Mesothelial cell of epicardium (in vitro differentiated cells): ENCODE measurements at regions not wholly inside any gene's neighbourhood (a gene's known extent, or its start where the extent isn't known, plus 50 kb on each side); places are given as distances from the start of the nearest gene placed in this dataset.

ENCODE experiments used
- DNase-seq, 2 experiments: peaks; one replicate each; pipeline ENCODE4 v3.0.0; 2021; ENCODE audit warnings: low spot score in 2 of 2; ENCODE audit not compliant: unreplicated experiment in 2 of 2
- H3K27ac Mint-ChIP-seq: 2 replicates; pipeline ENCODE4 v1.8.0; 2021; ENCODE audit warnings: mixed read lengths
- H3K27me3 Mint-ChIP-seq: 2 replicates; pipeline ENCODE4 v1.8.0; 2021; ENCODE audit warnings: low read depth, mixed read lengths
- H3K36me3 Mint-ChIP-seq: 2 replicates; pipeline ENCODE4 v1.8.0; 2021; ENCODE audit warnings: mixed read lengths
- H3K4me1 Mint-ChIP-seq: 2 replicates; pipeline ENCODE4 v1.8.0; 2021; ENCODE audit warnings: mixed read lengths
- H3K4me3 Mint-ChIP-seq: 2 replicates; pipeline ENCODE4 v1.8.0; 2021; ENCODE audit warnings: mild to moderate bottlenecking, moderate library complexity, mixed read lengths
- H3K9me3 Mint-ChIP-seq: 2 replicates; pipeline ENCODE4 v1.8.0; 2021; ENCODE audit warnings: mixed read lengths
- CTCF ChIP-seq: fragments of 200-600 bp; sonication (generic); IDR thresholded peaks from one replicate; pipeline ENCODE4 v1.5.0; 2021; ENCODE audit warnings: antibody characterized with exemption; ENCODE audit not compliant: unreplicated experiment

GRCh38 chr14:99325591-99325990 is 53.6 kb upstream of the BCL11B start:
- Mint-ChIP-seq H3K27ac (no peak overlapping the region), H3K4me1 (peaks cover 32% of the 10 kb centered on the region), H3K9me3 (no peaks in the 10 kb centered on the region), H3K36me3 (no peaks in the 10 kb centered on the region), H3K4me3 (no peak overlapping the region), H3K27me3 (no peaks in the 10 kb centered on the region)
- no peak for TF ChIP-seq CTCF
- no peak for DNase-seq

GRCh38 chr14:99325016-99325415 is 53.0 kb upstream of the BCL11B start:
- Mint-ChIP-seq H3K4me3 (no peak overlapping the region), H3K36me3 (no peaks in the 10 kb centered on the region), H3K27me3 (no peaks in the 10 kb centered on the region), H3K4me1 (peaks cover 32% of the 10 kb centered on the region), H3K9me3 (no peaks in the 10 kb centered on the region), H3K27ac (no peak overlapping the region)
- peak in 1 of 2 experiments; percentile 21 for DNase-seq
- TF ChIP-seq CTCF = no peak

- no peaks in the 10 kb centered on the region for H3K36me3 Mint-ChIP-seq
- H3K4me3 Mint-ChIP-seq = no peak overlapping the region
- DNase-seq = no peak
These were observed 52.3 kb upstream of the BCL11B start for GRCh38 chr14:99324291-99324690.

GRCh38 chr14:99323603-99324185 is 51.7 kb upstream of the BCL11B start:
- H3K9me3 Mint-ChIP-seq = no peaks in the 10 kb centered on the region
- H3K4me3 Mint-ChIP-seq = no peak overlapping the region
- H3K27ac Mint-ChIP-seq = no peak overlapping the region
- no peak for TF ChIP-seq CTCF
- no peaks in the 10 kb centered on the region for H3K36me3 Mint-ChIP-seq
- no peaks in the 10 kb centered on the region for H3K27me3 Mint-ChIP-seq
- H3K4me1 Mint-ChIP-seq = peaks cover 26% of the 10 kb centered on the region
- no peak for DNase-seq

More at GRCh38 chr14:99324291-99324690, 52.3 kb upstream of the BCL11B start:
- TF ChIP-seq CTCF = no peak
- Mint-ChIP-seq H3K4me1 (peaks cover 28% of the 10 kb centered on the region), H3K27ac (no peak overlapping the region), H3K27me3 (no peaks in the 10 kb centered on the region), H3K9me3 (no peaks in the 10 kb centered on the region)

GRCh38 chr14:99322731-99323599 is 51.0 kb upstream of the BCL11B start:
- no peak for TF ChIP-seq CTCF
- Mint-ChIP-seq H3K4me3 (no peak overlapping the region), H3K4me1 (peaks cover 22% of the 10 kb centered on the region), H3K27ac (no peak overlapping the region), H3K27me3 (no peaks in the 10 kb centered on the region), H3K9me3 (no peaks in the 10 kb centered on the region), H3K36me3 (no peaks in the 10 kb centered on the region)
- DNase-seq = no peak
